ENCODE measurements at regions not wholly inside any gene's neighbourhood (a gene's known extent, or its start where the extent isn't known, plus 50 kb on each side); places are given as distances from the start of the nearest gene placed in this dataset.

GRCh38 chr9:90447773-90448172 lies 194.9 kb downstream of the DIRAS2 start:
- no peak for TF ChIP-seq POLR2A (IDR thresholded peaks at IDR 0.05; ENCODE audit: low read length)
- TF ChIP-seq GATA1 (IDR thresholded peaks at IDR 0.05; ENCODE audit: low read depth, low read length): no peak
